HS-27A (cell line): ENCODE measurements at regions not wholly inside any gene's neighbourhood (a gene's known extent, or its start where the extent isn't known, plus 50 kb on each side); places are given as distances from the start of the nearest gene placed in this dataset.
"Not testable (repeated sequence)": the region's sequence is repeated elsewhere in the genome, so short reads cannot be mapped to it uniquely, and the experiment has no call there.

Experiments used
- DNase-seq: peaks from one replicate; pipeline ENCODE4 v3.0.0-alpha.2; 2012; ENCODE audit warnings: low read depth, missing footprints

DNA sequence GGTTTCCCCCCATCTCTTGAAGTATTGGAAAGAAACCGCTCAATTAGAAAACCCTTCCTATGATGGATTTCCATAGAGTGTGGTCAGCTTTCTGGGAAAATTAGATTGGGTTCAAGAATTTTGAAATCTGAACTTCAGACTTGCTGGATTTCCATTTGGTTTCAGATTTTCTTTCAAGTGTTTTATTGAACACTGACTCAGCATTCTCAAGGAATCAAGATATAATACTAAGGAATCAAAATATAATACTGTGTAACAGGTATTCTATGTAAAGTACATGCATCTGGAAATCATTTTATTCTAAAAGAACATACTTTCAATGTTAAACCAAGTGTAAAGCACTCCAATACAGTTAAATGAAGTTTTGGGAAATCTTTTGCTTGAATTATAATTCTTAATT is 94.7 kb upstream of the CCN2 start:
- DNase-seq: no peak

DNA sequence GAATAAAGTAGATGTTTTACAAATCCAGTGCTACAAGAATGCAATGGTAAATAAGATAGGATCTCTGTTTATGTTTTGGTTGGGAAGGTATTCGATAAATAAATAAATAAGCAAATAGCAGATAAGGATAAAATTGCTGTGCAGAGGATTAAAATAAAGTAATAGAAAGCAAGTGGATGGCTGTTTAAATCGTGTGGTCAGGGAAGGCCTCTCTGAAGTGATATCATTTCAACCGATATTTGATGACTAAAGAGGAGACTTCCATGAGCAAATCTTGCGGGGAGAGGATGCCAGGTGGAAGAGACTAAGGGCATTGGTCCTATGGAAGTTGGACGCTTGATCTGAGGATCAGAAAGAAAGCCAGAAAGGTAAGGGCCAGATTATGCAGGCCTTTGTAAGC is 92.0 kb upstream of the CCN2 start:
- no peak for DNase-seq

DNA sequence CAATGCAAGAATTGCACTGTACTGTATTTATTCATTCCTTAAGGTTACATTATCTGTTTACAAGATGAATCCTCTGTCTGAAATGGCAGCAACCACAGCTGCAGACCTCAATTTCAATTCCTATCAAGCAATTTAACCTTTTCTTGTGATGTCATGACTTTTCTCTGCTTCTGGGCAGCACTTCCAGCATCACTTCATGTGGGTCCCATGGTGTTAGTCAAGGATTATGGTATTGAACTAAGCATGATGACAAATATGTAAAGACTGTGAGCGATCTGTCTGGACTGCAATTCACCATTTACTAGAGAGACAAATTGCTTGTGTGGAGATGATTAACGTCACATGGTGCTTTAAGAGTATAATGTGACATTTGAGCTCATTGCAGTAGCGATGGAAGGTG is 90.5 kb upstream of the CCN2 start:
- no peak for DNase-seq

DNA sequence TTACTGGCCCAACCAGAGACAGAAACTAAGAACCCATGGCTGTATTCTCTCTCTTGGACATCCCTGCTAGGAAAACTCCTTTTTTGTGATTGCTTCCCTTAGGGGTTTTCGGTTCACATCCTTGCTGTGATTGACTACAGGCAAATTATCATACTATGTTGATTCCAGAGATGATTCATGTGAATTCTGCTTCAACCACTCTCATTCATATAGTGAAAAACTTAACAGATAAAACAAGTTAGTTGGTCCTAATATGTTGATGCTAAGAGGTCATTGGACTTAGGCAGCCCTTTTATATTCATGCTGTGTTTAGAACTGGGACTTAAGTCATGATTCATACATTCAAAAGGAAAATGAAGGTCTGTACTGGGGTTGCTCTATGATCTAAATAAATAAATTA is 76.9 kb upstream of the CCN2 start:
- DNase-seq: no peak

DNA sequence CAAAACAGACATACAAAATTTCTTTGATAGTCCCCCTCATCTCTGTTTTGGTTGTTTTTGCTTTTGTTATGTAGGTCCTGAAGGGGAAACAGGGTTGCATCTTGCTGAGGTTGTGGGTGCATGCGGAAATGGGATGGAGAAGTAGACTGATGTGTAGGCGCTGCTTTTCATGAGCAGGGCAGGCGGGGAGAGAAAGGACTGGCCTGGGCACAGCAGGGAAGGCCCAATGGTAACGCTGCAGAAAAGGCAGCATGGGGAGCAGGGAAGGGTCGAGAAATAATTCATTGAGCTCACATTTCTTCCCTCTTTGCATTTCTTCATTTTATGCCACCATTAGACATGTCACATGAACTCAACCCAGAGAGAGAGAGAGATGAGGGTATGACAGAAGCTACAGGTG is 74.3 kb upstream of the CCN2 start:
- DNase-seq: no peak

DNA sequence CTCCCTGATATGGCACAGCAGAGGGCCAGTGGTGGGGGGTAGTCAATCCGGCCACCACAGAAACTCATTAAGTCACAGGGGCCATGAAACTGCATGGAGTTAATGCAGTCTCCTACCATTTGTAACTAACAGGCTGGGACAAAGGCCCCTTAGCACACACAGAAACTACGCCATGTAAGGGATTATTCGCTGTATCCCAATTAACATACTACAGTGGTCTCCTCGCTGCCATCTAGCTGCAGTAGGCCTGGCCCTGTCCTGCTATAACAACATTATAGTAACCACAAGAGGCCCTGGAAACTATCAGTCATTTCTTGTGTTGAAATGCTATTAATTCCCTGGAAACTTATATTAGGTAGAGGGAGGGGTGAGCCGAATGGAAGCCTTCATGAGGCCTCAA is 72.3 kb upstream of the CCN2 start:
- no peak for DNase-seq

DNA sequence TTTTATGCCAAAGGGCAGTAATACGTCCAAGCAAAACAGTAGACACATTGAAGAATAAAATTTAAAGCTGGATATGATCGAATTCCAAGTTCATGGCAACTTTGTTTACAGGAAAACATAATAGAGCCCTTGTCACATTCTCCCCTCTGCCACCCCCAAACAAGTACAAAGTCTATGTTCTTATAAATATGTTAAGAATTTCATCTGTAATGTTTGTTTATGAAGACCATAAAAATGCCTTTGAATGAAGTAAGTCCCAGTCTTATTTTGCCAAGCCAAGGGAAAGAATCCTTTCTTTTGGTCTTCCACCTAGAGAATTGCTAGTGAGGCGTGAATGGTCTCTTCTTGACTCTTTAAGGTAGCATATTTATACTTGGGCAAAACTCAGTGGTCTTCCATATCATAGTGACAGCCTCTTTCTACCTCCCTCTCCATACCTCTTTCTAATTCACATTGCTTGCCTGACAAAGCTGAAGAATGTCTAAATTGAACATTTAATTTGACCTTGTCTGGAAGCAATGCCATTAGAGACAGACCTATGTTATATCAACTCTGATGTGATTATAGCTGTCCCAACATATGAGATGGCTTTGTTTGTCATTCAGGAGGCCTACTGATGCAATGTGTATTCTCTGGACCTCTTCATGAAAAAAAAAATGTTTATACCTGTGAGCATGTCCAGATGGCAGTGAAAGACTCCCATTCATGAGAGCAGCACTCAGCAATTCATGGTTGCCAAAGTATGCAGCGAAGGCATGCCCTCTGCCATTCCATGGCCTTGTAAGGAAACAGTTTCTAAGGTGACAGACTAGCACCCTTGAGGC is 70.6 kb upstream of the CCN2 start:
- DNase-seq: no peak

DNA sequence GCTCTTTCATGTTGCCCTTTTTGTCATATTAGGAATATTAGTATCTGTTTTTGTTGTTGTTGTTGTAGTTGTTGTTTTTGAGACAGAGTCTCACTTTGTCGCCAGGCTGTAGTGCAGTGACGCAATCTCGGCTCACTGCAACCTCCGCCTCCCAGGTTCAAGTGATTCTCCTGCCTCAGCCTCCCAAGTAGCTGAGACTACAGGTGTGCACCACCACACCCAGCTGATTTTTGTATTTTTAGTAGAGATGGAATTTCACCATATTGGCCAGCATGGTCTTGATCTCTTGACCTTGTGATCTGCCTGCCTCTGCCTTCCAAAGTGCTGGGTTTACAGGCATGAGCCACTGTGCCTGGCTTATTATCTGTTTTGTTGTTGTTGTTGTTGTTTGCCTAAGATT is 69.7 kb upstream of the CCN2 start:
- DNase-seq: not testable (repeated sequence)

DNA sequence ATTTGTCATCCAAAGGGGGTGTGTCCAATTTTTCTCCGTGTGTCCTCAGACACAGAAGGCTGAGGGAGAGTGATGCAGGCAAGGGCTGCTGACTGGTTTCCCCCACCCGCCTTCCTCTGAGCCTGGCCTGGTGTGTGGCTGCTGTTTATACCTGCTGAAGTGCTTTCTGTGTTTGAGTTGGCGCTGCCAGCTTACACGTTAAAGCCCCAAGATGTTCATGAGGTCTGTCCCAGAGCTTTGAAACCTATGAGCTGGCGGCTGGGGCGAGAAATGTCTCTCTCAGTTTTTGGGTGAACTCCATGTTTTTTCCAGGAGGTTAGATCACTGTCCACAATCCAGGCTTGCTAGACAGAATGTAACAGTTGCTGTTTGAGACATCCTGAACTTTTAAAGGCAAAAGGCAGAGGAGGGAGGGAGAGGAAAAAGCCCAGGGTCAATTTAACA is 69.0 kb upstream of the CCN2 start:
- DNase-seq: no peak

DNA sequence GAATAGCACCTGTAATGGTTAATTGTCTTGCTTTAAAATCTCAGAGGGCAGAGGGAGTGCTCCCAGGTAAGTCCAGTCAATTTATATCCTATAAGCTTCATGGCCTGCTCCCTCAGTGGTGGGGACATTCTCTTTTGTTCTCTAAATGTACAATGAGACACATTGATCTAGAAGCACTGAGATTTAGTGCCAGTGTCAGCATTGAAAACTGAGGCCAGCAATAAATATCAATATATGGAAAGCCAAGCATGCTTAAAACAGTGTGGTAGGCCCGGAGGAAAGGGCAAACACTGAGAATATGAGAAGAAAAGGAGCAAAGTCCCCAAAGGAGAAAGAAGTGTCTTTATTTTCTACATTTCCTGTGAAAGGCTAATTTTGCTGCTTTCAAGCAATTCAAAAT is 68.4 kb upstream of the CCN2 start:
- DNase-seq: no peak

DNA sequence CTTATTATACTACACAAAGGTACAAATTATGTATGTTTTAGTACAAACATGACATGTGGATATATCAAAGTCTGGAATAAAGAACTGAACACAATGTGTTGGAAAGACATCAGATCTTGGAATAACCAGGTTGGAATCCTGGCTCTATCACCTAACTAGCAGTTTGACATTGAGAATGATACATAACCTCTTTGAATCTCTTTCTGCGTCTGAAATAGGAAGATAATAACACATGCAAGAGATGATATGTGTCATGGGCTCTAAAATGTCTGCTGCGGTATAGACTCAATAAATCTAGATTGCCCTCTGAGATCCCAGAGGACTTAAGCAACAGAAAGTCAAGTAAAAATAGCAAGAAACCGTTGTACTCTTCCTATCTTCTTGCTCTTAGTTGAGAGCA is 66.8 kb upstream of the CCN2 start:
- no peak for DNase-seq

DNA sequence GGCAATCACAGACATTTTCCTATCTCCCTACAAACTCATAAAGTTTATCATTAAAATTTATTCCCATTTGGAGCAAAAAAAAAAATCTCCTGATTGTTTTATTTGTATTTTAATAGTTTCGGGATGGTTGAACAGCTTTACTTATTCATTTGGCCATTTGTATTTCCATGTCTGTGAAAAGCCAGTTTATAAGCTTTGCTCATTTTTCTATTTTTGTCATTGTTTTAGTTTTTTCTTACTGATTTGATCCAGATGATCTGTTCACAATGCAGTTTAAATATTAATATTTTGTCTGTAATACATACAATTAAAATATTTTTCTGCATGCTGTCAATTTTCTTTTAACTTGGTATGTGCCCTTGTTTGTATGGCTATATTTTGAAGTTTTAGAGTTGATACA is 65.2 kb upstream of the CCN2 start:
- no peak for DNase-seq

DNA sequence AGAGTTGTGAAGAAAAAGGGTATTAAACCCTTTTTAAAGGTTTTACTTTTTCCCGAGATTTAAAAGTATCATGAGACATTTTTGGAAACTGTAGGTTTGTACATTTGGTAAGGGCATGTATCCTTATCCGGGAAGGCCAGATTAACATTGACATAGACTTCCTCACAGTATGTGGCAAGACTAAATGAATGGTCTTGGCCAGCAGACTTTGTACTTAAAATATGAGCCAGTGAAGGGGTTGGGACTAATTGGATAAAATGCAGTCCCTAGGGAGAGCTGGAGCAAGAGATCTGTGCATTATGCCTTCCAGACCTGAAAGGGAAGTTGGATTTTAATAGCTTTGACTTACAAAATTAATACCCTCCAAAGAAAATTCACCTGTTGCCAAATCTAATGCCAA is 60.4 kb upstream of the CCN2 start:
- no peak for DNase-seq

DNA sequence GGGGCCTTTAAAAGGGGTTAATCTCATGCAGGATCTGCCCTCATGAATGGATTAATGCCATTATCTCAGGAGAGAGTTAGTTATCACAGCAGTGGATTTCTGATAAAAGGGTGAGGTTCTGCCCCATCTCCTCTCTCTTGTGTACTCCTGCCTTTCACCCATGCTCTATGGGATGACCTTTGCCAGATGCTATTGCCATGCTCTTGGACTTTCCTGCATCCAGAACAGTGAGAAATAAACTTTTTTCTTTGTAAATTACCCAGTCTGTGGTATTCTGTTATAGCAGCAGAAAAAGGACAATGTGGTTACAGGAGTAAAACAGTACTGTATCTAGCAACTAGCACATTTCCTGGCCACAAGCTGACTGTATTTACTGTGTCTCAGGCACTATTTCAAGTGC is 58.0 kb upstream of the CCN2 start:
- no peak for DNase-seq

DNA sequence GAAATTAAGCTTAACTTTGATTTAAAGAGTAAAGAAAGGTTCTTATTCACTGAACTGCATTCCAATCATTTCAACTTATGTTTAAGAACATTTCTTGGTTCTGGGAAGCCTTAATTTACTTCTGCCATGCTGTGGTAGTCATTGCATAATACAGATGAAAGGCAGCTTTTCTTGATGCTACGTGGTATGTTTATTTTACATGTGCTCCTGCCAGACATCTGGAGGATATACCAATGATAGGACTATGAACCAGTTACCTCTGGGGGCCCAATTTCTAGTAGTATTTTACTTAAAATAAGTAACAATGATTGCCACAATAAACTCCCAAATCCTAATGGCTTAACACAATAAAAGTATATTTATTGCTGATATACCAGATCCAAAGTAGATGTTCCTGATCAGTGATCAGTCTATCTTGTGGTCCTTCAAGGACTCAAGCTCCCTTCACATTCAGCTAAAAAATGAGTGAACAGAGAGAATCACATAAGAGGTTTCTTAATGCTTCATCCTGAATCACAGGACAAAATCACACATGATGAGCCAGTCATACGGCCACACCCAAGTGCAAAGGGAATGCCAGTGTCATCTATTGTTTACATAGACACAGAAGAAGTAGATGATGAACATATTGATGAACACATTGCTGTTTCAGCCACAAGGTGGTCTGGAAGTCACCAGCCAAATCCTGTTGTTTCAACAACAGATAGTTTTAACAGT is 56.5 kb upstream of the CCN2 start:
- DNase-seq: no peak

DNA sequence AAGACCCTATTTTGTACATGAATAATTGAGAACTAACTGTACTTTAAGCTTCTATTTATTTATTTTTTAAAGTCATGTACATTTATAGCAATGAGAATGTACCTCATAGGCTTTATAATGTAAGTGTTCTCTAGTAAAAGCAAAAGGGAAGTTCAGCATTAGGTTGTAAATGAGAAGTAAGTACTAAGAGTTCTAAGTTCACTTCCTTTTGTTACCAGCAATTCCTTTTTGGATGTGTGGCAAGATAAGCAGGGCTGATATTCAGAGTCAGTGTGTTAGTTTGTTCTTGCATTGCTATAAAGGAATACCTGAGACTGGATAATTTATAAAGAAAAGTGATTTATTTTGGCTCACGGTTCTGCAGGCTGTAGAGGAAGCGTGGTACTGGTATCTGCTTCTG is 54.0 kb upstream of the CCN2 start:
- DNase-seq: no peak

DNA sequence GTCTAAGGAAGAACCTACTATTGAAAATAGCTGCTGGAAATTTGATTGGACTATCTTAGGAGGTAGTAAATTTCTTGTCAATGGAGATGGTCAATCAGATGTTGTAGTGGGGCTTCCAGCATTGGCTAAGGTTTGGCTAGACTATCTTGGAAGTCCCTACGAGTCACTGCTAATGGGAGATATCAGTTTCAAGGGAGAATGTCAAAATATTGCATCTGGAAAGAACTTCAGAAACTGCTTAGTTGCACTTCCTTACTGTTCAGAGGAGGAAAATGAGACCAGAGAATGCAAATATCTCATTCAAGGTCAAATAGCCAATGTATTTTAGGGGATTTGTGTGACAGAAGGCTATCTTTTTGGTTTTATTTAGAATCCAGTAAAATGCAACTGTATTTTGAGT is 53.5 kb upstream of the CCN2 start:
- no peak for DNase-seq

DNA sequence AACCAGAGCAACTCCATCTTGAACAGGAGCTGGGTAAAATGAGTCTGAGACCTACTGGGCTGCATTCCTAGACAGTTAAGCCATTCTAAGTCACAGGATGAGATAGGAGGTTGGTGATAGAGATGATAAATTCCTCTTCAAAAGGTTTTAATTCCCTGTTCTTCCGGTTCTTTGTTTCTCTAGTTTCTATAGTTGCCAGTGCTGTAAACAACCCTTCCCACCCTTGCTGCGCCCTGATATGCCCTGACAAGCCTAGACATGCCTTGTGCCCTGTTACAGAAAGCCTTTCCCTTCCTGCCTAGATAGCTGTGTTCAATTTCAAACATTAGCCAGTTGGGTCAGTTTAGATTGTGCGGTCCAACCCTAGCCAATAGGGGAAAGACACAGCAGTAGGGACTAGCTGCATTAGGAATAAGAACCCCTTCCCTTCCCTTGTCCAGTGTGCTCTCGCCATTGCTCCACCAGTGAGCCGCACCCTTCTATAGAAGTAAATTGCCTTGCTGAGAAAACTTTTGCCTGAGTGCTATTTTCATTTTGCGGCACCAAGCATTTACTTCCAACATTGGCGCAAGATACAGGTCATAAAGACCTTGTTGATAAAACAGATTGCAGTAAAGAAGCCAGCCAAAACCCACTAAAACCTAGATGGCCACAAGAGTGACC is 52.5 kb upstream of the CCN2 start:
- no peak for DNase-seq
